ENCODE measurements at regions not wholly inside any gene's neighbourhood (a gene's known extent, or its start where the extent isn't known, plus 50 kb on each side); places are given as distances from the start of the nearest gene placed in this dataset.

GRCh38 chr22:49079027-49079725 lies 748.5 kb downstream of the BRD1 start:
- TF ChIP-seq, protein P1, sequence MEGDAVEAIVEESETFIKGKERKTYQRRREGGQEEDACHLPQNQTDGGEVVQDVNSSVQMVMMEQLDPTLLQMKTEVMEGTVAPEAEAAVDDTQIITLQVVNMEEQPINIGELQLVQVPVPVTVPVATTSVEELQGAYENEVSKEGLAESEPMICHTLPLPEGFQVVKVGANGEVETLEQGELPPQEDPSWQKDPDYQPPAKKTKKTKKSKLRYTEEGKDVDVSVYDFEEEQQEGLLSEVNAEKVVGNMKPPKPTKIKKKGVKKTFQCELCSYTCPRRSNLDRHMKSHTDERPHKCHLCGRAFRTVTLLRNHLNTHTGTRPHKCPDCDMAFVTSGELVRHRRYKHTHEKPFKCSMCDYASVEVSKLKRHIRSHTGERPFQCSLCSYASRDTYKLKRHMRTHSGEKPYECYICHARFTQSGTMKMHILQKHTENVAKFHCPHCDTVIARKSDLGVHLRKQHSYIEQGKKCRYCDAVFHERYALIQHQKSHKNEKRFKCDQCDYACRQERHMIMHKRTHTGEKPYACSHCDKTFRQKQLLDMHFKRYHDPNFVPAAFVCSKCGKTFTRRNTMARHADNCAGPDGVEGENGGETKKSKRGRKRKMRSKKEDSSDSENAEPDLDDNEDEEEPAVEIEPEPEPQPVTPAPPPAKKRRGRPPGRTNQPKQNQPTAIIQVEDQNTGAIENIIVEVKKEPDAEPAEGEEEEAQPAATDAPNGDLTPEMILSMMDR (IDR thresholded peaks at IDR 0.05) = no peak
- no peak for TF ChIP-seq POLR2AphosphoS5 (IDR thresholded peaks at IDR 0.05)
- TF ChIP-seq EP300 (IDR thresholded peaks at IDR 0.05) = no peak
- no peak for TF ChIP-seq POLR2A (IDR thresholded peaks at IDR 0.05)
